NCI-H187 (cell line): ENCODE measurements at regions not wholly inside any gene's neighbourhood (a gene's known extent, or its start where the extent isn't known, plus 50 kb on each side); places are given as distances from the start of the nearest gene placed in this dataset.
"Not testable (repeated sequence)": the region's sequence is repeated elsewhere in the genome, so short reads cannot be mapped to it uniquely, and the experiment has no call there.

Source experiments
- DNase-seq, 2 experiments: peaks; one replicate each; lab custom pipeline; 2025; lab: John Stamatoyannopoulos, UW

DNA sequence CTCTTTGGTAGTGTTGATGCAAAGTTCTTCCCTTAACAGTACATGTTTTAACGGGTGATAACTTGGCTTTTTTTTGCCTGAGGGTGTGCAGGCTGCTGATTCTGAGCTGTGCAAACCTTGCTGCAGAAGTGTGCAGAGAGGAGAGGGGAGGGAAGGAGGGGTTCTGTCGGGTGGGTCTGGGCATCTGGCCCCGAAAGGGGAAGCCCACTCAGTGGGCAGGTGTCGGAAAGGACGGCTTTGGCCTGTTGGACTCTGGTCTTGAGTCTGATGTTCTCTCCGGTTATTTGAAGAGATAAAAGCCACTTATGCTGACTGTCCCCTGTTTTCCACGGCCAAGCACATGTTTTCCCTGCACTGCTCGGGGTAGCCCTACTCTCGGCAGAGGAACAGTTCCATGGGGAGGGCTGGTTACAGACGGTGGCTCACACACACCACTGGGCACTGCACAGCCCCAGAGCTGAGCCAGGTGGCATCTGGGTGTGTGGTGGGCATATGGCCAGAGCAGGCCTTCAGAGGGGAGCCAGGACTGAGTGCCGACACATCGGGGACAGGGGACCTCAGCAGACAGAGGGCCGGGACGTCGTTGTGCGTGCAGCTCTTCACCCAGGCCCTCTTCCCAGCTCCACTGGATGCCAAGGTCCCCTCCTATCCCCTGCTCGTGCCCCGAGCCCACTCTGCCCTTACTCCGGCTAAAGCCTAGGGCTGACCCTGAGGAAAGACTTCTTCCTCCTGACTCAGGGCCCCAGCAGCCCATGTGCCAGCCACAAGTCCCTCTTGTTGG, 93.2 kb downstream of the TEX29 start:
- DNase-seq: no peak

DNA sequence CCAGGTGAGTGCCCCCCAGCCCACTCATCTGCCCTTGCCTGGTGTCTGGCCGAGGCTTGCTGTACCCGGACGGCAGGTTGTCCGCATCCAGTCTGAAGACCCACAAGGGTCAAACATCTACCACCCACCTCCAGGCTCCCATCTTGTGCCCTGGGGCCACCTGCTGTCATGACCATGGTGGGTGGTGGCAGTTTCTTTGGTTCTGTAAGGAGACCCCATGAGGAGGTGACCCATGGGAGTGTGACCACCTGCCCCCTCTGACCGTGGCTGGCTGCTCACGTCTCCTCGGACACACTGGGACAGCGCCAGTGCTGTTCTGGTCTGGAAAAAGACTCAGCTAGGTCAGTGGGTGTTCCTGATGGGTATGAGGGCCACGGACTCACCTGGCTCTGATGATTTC, 93.9 kb downstream of the TEX29 start:
- DNase-seq: no peak

DNA sequence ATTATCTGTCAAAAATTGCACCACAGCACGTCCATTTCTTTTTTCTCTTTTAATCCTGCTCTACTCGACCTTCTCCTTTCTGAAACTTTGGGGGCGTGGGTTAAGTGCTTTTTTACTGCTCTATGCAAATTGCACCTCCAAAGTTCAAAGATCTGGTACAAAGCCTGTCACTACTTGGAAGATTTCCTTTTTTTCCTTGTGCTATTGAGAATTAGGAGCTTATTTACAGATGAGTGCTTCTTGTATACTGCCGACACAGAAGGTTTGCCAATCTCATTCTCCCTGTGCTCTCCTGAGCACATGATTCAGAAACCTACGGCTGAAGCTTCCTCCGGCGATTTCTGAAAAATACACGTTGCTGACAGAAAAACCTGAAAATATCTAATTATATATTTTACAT, 94.8 kb downstream of the TEX29 start:
- DNase-seq: no peak

DNA sequence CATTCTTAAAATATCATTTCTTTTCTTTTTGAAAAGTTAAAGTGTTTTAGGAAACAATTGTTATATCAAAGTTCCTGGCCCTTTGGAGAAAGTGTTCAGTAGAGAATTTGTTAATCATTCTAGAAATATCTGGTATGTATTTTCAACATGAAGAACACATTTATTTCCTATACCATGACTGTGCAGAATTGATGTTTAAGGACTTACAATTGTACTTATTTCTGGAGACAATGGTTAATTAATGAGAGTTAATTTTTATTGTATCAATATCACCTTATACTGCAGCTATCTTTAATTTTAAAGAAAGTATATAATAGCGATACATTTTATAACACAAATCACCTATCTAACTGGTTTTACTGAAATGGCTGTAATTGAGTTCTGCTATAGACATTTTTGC, 95.3 kb downstream of the TEX29 start:
- no peak for DNase-seq

DNA sequence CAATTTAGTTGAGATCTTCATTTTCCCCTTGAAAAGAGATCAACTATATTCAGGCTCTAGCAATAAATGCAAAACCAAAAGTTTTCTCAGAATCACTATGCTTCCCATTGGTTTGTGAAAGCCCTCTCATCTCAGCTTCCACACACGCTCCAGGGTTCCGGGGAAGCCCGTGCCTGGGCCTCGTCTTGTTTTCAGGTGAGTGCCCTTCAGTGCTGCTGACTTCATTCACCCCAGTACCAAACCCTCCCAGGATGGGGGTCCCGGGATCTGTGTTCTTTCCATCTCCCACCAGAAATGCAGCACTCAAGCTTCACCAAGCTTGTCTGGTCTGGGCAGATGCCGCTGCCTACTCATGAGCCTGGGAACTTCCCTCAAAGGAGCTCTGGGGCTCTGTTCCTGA, 97.7 kb downstream of the TEX29 start:
- DNase-seq: no peak

DNA sequence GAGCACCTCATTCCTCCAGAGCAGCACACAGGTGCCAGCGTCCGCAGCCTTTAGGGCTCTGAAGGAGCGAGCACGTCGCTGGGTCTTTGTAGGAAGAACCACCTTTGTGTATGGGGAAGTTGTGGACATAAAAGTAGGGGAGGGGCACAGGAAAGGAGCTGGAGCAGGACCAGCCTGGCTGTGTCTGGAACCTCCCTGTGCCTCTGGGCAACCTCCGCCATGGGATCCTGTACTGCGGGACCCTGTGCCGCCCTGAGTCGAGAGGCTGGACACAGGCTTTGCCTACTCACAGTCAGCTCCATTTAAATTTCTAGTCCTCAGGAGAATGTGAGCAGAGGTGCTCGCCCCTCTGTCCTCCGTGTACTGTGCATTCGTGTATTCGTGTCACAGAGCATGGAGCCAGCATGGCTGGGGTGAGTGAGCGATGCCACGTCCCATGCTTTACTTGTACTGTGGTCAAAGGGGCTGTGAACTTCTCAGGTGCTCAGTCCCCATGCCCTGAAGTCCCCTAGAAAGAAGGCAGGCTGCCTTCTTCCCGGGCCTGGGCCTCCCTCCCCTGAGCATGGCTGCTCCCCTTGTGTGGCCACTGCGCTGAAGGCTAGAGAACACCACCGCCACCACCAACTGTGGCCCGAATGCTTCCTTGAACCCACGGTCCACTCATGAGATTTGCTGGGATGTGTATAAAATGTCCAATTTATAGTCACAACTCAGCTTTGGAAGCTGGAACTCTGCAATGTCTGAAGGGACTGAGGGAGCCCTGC, 99.9 kb downstream of the TEX29 start:
- no peak for DNase-seq

DNA sequence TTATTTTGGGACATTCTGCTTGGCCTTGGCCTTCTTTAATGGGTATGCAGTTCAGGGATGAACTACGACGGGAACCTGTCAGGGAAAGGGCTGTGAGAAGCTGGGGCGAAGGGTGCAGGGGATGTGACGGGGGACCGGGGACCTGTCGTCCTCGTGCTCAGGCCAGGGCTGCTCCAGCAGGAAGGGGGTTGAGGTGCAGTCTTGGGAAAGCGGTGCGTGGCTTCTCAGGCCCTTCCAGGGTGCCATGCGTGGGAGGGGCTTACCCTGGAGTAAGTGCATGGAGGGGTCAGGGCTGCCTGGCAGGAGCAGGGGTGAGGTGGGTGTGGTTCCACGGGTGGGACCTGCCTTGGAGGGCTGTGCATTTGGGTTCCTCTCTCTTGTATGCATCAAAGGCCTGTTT, 100.8 kb downstream of the TEX29 start:
- no peak for DNase-seq

DNA sequence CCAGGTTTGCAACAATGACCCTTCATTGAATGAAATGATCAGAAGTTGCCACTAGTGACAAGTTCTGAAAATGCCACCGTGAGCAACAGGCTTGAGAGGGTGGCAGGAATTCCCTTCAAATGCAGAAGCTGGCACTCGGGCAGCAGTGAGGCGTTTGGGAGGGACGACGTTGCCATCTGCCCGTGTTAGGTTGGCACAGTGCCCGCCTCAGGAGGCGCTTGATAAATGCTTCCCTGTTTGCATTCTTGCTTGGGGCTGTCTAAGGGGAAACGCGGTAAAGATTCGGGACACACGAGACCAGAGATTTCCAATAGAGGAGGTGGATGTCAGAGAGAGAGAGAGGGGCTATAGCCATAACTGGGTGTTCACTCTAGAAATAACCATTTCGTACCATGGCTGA, 101.9 kb downstream of the TEX29 start:
- no peak for DNase-seq

DNA sequence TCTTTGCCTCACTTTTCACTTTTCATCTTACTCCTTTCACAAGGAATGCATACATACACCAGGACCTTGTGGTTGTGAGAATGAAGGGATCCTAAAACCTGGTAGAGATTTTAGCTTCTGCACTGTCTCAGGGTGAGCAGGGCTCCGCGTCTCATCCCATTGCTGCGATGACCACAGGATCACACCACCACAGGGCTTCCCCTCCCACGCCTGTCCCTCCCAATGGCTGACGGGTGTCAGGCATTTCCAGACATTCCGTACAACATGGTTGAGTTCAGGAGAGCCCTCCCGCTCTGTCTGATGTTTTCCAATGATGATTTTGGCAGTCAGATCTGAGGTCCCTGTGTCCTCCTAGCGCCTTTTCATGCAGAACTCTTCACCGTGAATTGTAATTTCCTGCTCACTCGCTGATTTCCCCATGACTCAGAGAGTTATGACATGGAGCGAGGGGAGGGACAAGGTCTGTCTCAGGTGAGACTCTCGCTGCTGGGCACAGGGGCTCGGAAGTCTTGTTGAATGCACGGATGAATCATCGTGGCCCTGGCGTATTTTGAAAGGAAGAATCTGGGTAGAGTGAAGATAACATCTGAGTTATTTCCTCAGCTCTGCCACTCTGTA, 102.8 kb downstream of the TEX29 start:
- DNase-seq: no peak

DNA sequence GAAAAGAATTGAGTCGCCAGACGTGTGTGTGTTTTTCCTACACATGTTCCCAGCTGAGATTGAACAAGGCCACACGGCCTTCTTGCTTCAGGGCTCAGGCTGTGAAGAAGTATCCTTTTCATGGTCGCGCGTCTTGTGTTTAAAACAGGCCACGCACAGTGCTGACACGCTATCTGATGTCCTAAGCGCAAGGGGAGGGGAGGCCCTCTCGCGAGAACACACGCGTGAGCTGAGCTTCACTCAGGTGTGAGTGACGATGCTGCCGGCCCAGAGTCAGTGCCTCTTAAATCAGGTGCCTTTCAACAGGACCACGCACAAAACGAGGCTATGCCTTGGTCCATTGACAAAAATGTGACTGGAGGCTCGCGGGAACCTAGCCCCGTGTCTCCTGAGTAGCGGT, 103.7 kb downstream of the TEX29 start:
- DNase-seq: no peak

DNA sequence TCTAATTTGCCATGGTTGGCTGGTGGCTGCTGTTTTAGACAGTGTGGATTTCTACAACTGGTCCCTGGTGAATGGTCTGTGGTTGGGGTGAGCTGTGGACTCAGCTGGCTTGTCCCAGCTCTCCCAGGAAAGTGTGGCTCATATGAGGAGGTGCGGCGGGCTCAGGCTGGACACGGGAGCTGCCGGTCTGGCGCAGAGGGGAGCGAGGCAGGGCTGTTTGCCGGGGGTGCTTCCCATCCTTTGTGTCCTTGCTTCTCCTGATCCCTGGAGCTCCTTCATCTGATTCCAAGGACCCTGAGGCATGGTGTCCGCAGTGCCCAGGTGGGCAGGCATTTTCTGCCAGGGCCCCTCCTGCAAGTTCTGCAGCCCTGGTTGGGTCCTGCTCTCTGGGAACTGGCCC, 104.9 kb downstream of the TEX29 start:
- DNase-seq: no peak

DNA sequence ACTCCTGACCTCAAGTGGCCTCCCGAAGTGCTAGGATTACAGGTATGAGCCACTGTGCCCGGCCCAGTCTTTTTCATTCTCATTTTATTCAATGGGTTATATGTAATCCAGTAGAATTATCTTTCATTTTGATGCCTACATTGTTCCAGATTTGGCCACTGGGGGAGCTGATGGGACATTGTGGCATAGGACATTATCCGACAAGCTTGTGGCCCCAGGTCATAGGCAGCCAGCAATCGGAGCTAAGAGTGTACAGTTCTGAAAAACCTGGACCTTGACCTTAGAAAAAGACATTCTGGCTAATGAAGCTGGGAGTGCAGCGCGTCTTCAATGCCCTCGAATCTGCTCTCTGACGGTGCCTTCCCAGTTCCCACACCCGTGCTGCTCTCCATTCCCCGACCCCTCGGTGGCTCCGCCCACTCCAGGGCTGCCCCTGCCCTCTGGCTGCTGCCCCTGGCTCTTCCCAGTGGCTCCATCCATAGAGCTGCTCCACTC, 108.7 kb downstream of the TEX29 start:
- no peak for DNase-seq

DNA sequence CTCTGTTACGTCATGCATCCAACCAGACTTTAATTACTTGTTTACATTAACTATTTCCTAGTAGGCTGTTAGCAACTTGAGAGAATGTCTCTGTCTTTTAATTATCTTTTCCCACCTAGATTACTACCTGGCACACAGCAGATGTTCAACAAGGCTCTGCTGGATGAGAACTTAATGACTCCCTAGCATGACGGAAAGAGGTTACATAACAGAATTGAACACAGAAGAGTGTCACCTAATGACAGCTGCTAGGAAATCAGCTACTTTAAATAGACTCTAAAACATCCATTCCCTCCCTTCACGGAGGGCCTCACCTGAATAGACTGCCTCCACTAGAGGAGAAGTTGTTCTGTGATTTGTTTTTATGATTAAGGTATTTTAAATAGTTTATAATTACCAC, 110.8 kb downstream of the TEX29 start:
- DNase-seq: no peak

DNA sequence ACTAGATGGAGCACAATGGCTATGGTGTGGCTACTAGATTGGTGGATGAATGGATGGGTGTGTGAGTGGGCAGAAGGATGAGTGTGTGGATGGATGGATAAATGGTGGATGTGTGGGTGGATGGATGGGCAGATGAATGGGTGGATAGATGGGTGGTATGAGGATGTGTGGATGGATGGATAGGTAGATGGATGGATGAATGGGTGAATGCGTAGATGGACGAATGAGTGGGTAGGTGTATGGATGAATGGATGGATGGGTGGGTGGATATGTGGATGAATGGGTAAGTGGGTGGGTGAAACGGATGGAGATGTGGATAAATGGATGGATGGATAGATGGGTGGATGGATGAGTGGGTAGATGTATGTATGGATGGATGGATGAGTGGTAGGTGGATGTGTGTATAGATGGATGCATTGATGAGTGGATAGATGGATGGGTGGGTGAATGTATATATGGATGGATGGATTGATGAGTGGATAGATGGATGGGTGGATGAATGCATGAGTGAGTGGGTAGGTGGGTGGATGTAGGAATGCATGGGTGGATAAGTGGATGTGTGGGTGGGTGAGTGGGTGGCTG, 114.2 kb downstream of the TEX29 start:
- no peak for DNase-seq

DNA sequence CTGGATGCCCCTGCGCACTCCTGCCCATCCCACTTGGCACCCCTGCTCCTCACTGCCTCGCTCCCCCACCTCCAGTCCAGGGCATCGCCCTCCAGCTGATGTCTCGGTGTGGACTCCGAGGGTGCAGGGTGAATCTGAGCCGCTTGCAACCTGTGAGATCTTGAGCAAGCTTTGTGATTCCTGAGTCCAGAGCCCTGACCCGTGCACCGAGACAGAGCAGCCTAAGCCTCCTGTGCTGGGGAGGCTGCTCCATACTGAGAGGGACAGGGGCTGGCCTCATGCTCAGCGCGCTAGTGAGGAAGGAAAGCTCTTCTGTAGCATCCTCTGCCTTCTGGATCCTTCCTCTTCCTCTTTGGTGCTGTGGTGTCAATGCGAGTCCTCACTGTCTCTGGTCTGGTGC, 116.0 kb downstream of the TEX29 start:
- no peak for DNase-seq

DNA sequence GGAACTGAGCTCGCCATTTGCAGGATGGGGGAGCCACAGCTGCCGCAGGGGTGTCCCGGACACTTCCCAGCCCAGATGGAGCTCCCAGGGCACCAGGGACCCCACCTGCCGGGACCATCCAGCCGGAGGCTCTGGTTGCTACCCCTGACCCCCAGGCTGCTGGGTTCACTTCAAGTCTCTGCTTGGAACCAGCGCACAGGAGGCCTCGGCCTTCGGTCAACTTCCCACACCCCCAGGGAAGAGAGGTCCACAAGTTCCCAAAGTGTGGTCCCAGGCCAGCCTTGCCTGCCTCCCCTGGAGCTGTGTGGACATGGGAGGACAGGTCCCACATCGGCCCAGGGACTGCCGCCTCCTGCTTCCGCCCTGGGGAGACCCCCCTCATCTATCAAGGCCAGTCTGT, 117.0 kb downstream of the TEX29 start:
- no peak for DNase-seq

DNA sequence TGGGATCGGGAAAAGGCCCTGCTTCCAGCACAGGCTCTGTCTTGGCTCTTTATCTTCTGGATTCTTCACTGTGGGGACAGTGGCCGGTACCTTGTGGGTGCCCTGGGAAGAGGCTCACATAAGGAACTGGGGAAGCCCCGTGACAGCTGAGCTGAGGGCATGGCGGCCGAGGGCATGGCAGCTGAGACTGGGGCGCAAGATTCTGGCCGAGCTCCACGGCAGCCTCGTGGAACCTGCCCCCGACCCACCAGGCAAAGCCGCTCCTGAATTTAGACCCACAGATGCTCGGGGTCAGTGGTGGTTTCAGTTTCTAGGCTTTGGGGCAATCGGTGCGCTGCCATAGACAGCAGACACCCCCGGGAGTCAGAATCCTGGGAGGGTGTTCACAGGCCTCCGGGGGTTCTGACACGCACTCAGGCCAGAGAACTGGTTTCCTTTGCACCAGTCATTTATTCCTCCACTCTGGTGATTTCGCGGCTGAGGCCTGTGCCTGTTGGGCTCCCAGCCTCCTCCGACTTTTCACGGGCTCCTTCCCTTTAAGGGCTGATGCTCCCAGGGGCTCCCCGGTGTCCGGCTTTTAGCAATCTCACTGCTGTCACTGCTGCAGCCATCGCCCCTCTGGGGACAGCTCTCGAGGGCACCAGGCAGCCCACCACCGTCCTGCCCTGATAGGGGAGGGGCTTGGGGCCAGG, 117.6 kb downstream of the TEX29 start:
- DNase-seq: no peak

DNA sequence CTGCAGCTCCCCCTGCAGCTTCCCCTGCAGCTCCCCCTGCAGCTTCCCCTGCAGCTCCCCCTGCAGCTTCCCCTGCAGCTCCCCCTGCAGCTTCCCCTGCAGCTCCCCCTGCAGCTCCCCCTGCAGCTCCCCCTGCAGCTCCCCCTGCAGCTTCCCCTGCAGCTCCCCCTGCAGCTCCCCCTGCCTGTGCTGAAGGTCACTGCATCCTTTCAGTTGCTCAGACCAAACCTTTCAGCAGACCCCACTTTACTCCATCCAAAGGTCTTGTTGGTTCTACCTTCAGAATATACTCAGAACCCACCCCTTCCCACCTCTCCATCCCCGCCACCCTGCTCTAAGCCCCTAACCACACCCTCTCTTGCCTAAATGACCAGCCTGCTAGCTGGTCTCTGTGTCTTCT, 120.0 kb downstream of the TEX29 start:
- DNase-seq: not testable (repeated sequence)

DNA sequence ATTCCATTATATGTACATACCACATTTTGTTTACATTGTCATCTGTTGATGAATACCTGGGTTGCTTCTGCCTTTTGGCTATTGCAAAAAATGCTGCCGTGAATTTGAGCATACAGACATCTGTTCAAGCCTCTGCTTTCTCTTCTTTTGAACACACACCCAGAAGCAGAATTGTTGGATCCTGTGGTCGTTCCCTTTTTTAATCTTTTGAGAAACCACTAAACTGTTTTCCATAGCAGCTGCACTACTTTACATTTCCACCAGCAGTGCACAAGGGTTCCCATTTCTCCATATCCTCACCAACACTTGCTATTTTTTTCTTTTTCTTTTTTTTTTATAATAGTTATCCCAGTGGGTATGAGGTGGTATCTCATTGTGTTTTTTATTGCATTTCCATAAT, 123.5 kb downstream of the TEX29 start:
- DNase-seq: no peak

DNA sequence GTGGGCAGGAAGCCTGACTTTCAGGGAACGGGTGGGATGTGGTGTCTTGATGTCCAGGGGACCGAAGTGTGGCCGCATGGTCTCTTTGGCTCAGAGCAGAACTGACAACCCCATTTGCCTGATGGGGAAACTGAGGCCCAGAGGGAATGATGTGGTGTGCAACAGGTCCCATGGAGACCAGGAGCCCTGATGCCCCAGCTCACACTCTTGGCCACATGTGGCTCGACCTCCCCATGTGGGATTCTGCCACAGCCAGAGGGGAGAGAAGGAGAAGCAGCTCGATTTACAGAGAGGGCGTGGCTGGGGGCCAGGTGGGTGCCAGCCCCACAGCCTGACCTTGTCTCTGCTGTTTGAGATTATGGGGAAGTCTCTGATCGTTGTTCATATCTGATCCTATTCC, 128.1 kb downstream of the TEX29 start:
- DNase-seq: no peak

DNA sequence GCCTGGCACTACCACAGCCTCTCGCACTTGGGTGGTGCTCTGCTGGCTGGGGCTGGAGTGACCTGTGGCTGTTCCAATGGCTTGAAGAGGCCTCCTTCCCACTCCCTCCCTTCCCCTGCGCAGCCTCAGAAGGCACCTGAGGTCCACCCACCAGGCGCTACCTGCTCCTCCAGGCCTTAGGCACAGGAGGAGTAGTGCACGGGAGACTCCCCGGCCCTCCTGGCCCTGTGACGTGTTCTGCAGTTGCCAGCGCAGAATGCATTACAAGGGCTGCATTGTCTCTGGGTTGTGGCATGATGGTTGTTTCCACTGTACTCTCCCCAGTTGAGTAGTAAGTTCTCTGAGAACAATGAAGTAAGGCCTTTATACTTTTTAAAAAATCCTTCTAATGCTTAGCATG, 128.6 kb downstream of the TEX29 start:
- no peak for DNase-seq

DNA sequence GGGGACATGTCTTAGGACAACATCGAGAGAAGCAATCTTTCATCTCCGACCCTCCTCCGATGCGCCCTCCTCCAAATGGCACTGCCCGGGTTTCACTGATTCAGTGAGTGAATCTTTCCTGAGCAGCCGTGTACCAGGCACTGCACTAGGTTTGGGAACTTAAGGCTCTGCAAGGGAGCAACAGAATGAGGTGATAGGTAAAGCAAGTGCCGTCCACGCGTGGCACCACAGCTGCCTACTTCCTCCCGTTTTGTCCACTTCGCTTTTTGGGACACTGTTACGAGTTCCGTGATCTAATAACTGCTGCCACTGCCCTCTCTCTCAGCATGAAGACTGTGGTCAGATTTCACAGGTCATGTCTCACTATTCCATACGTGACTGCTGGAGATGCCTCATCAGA, 131.0 kb downstream of the TEX29 start:
- no peak for DNase-seq
